ENCODE measurements at regions not wholly inside any gene's neighbourhood (a gene's known extent, or its start where the extent isn't known, plus 50 kb on each side); places are given as distances from the start of the nearest gene placed in this dataset.
A peak's percentile ranks its signal among the peaks of the same experiment; 100 is the strongest.

DNA sequence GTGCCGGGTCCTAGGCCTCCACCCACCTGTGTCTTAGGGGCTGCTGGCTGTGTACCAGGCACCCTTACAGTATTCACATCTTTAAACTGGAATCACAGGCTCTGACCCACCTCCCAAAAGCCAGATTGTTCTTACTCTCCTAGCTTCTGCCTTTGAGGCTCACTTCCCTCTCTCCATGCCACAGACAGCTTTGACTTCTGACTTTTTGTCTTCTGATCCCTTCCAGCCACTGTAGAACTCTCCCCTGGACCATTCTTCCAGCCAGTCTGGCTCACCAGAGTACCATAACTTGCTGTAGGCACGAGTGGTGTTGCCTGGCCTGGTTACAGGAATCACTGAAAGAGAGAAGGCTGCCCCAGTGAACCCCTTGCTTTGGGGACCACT, 58.1 kb upstream of the STUM start:
- DNase-seq: no peak

DNA sequence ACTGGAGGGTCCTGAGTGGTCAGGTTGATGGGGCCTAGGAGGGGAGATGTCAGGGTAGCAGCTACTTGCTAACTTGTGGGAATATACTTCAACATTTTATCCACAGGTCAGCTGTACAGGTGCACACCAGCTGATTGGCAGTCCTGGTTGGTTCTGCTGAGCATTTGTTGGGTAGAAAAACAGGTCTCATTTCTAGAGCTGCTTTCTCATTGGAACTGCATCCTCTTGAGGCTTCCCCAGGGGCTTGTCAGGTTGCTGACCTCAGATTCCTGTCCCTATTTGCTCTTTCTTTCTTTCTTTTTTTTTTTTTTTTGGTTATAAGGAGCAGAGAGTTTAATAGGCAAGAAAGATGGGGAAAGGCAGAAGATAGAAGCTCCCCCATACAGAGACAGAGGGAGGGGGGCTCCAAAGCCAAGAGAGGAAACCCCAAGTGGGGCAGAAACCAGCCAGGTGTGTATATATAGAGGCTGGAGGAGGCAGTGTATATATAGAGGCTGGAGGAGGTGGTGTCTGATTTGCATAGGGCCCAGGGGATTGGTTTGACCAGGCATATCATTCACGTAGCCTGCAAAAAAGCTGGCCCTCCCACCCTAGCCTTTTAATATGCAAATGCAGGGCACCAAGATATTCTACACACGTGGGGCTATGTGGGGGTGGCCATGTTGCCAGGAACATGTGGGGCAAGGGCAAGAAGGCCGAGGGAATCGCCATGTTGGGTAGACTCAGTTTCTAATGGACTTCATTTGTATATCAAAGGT, 57.3 kb upstream of the STUM start:
- no peak for DNase-seq

DNA sequence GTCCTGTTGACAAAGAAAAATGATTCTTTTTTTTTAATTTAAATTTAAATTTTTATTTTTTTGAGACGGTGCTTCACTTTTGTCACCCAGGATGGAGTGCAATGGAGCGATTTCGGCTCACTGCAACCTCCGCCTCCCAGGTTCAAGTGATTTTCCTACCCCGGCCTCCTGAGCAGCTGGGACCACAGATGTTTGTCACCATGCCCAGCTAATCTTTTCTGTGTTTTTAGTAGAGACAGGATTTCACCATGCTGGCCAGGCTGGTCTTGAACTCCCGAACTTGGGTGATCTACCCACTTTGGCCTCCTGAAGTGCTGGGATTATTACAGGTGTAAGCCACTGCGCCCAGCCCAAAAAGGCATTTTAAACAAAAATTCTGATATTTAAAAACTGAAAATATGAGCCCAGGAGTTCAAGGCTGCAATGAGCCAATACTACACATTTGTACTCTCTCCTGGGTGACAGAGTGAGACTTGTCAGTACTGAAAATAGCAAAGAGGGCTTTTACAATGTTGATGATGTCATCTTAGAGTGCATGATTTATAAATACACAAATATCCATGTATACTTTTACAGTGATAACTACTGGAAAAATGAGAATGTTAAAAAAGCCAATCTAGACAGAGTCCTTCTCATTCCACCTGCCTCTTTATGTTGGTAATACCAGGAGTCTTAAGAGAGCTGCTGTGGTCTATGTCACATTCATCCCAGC, 56.0 kb upstream of the STUM start:
- DNase-seq: no peak

DNA sequence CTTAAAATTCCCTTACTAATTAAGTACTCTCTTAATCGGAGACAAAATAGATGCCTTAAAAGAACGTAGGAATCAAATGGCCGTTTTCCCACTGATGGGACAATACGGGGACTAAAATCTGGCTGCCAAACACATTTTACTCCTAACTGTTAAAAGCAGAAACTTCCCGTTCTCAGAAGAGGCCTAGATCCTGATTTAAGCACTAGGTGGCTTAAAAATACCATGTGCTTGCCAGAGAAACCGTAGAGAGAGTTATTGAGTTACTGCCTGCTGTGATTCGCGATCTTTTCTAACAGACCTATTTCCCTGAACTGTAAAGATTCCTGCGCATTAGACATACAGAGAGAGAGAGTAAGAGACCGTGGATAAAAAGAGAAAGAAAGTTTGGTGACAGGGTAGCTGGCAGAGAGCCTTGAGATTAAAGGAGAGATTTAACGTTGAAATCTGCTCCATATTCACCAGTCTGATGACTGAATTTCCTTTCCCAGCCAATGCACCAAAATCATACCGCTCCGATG, 54.4 kb upstream of the STUM start:
- DNase-seq: peak; percentile 43

DNA sequence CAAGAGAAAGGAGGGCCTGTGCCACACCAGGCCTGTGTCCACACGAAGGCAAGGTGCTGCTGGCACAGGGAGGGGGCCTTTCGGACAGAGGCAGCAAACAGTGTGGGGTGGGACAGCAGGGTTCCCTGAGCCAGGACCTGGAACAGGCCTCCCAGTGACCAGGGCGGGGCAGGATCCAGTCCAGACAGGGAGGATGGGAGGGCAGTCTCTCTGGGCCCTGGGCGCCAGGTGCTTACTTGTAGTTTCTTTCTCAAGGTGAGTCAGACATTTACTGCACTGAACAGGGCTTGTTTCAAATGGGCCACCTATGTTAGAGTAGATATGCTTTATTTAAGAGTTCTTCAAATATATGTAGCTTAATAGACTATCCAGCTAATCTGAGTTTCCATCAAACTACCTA, 52.8 kb upstream of the STUM start:
- no peak for DNase-seq

DNA sequence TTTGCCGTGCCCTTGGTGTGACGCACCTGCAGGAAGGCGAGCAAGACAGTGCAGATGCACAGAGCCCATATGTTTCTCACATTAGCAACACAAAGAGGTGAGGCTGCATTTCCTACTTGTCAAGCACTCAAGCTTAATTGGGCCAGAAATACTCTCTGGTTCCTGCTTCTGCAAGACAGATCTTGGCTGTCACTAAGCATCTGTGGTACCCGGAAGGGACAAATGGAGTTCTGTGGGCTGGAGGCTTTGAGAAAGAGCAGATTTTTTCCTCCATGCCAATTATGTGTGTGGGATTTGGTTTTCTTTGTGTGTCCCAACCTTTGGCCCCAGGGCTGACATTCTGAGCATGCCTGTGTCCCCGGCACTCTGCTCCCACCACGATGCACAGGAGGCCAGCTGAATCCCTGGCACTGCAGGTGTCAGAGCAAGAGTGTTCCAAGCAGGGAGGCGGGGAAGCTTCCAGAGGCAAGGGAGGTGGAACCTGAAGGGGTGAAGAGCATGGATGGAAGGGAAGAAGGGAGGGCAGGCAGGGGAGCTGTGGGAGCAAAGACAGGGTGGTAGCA, 52.0 kb upstream of the STUM start:
- no peak for DNase-seq

DNA sequence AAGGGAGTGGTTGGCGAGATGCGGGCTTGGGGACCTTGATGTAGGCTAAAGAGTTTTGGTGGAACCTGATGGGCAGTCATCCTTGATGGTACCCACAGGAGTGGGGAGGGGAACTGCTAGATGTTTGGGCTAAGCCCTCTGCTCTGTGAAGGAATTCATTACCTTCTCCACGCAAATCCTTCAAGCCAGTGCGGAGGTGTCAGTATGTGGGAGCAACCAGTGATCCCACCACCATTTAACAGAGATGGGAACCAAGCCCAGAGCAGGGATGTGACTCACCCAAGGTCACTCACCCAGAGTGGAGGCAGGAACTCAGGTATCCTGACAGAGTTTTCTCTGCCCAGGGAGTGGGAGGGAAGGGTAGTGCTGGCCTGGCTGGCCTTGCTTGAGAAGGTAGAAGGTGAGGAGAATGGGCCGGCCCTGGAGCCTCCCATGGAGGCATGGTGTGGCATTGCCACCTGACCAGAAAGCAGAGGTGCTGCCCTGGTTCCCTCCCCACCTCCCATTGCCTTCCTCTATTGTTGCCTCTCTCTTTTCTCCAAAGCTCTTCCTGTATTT, 51.2 kb upstream of the STUM start:
- DNase-seq: no peak

DNA sequence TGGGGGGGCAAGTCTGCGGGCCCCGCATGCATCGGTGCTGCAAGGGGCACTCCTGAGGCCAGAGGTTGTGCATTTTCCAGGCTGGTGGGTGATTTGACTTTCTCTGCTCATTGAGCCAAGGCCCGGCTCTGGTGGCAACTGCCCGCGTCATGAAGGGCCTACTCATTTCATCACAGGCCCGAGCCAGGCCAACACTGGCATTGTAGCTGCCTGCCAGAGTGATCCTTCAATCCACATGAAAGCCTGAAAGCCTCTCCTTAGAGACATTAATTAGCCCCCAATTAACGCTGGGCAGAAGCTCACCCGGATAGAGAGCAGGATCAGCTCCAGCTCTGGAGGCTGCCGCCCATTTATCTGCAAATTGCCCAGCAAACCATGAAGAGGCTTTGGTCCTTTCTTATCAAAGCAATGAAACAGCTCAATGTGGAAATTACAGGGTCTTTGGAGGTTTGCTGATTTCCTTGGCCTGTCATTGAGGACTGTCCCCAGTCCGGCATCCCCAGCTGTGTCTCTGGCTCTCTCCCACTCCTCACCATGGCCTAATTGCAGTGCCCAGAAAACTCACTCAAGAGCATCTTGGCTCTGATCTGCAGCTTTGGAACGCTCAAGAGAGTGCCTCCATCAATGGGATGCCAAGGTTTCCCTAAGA, 50.4 kb upstream of the STUM start:
- no peak for DNase-seq

DNA sequence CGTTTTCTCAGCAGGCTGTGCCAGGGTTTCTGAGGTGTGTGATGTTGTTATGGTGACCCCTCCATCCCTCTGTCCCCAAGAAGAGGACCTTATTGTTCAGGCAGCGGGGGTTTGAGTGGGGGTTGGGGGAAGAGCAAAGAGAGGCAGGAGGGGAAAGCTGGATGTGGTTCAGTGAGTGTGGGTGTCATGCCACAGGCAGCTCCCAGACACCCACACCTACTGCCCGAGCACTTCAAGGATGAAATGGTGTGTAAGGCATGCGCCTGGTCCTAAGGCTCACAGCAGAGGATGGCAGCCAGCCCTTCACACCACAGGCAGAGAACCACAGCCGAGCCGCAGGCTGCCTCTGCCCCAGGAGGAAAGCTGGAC, 49.9 kb upstream of the STUM start:
- no peak for DNase-seq

Measured in tongue (tissue), 1 donor.